SK-N-SH (cell line): ENCODE measurements at regions not wholly inside any gene's neighbourhood (a gene's known extent, or its start where the extent isn't known, plus 50 kb on each side); places are given as distances from the start of the nearest gene placed in this dataset.

ENCODE experiments used
- CTCF ChIA-PET: fragments of 300-600, 350-600 bp; formaldehyde crosslinking; extraction: SDS; loops from one replicate; lab custom pipeline; 2021; lab: Yijun Ruan, JAX
- POLR2A ChIA-PET: fragments of 350-600 bp; sonication (Branson Sonifier 250); formaldehyde crosslinking; extraction: SDS; loops from one replicate; lab custom pipeline; 2020; ENCODE audit warnings: antibody characterized with exemption, inconsistent platforms; lab: Yijun Ruan, JAX
- DNase-seq: peaks from one replicate; pipeline ENCODE4 v3.0.0; 2012
- H2AFZ ChIP-seq: fragments of 200-600 bp; sonication (generic); 2 replicates; pipeline ENCODE4 v1.8.1; 2016; ENCODE audit warnings: antibody characterized with exemption, mild to moderate bottlenecking, low read depth
- H3F3A ChIP-seq: fragments of 200-600 bp; sonication (generic); replicated peaks from 2 replicates; pipeline ENCODE3; 2016; ENCODE audit warnings: antibody characterized with exemption, mild to moderate bottlenecking; ENCODE audit not compliant: insufficient read depth
- H3K27ac ChIP-seq, 2 experiments: fragments of 200-500 bp in 1 of 2; fragments of 200-600 bp in 1 of 2; sonication (Bioruptor generic) in 1 of 2; sonication (generic), shearing (Covaris generic) in 1 of 2; 2 replicates each; pipeline versions ENCODE4 v1.5.1 to v1.6.1; 2014 to 2016; ENCODE audit warnings: low read depth in 2 of 2, inconsistent platforms in 1 of 2, low read length in 1 of 2, mild to moderate bottlenecking in 1 of 2, mixed read lengths in 1 of 2
- H3K27me3 ChIP-seq: fragments of 200-600 bp; sonication (generic), shearing (Covaris generic); 2 replicates; pipeline ENCODE4 v1.6.1; 2016; ENCODE audit warnings: mixed run types; ENCODE audit not compliant: insufficient read depth
- H3K36me3 ChIP-seq, 2 experiments: fragments of 200-500 bp in 1 of 2; fragments of 200-600 bp in 1 of 2; sonication (Bioruptor generic) in 1 of 2; sonication (generic) in 1 of 2; replicated peaks in 1 of 2; 2 replicates each; pipeline versions ENCODE3 to v1.5.1; 2014 to 2016; ENCODE audit warnings: low read length in 1 of 2, mild to moderate bottlenecking in 1 of 2; ENCODE audit not compliant: insufficient read depth in 2 of 2, control insufficient read depth in 1 of 2
- H3K4me1 ChIP-seq, 2 experiments: fragments of 200-500 bp in 1 of 2; fragments of 200-600 bp in 1 of 2; sonication (Bioruptor generic) in 1 of 2; sonication (generic), shearing (Covaris generic) in 1 of 2; 2 replicates each; pipeline versions ENCODE4 v1.5.1 to v1.6.1; 2014 to 2016; ENCODE audit warnings: low read depth in 1 of 2, low read length in 1 of 2, mixed run types in 1 of 2; ENCODE audit not compliant: insufficient read depth in 2 of 2, control insufficient read depth in 1 of 2
- H3K4me2 ChIP-seq: fragments of 200-600 bp; sonication (generic), shearing (Covaris generic); 2 replicates; pipeline ENCODE4 v1.6.1; 2017; ENCODE audit warnings: mixed run types
- H3K4me3 ChIP-seq, 2 experiments: fragments of 200-500 bp in 1 of 2; fragments of 200-600 bp in 1 of 2; sonication (Bioruptor generic) in 1 of 2; sonication (generic), shearing (Covaris generic) in 1 of 2; 2 replicates each; pipeline versions ENCODE4 v1.5.1 to v1.8.1; 2014 to 2016; ENCODE audit warnings: low read depth in 2 of 2, inconsistent platforms in 1 of 2, low read length in 1 of 2, mild to moderate bottlenecking in 1 of 2, mixed read lengths in 1 of 2, moderate library complexity in 1 of 2
- H3K79me2 ChIP-seq: fragments of 200-600 bp; sonication (generic); 2 replicates; pipeline ENCODE4 v1.8.1; 2017; ENCODE audit warnings: mild to moderate bottlenecking; ENCODE audit not compliant: insufficient read depth
- H3K9ac ChIP-seq: fragments of 200-600 bp; sonication (generic); 2 replicates; pipeline ENCODE4 v1.6.1; 2017; ENCODE audit warnings: mixed run types
- H3K9me2 ChIP-seq: fragments of 200-600 bp; sonication (generic); 2 replicates; pipeline ENCODE4 v1.6.1; 2017; ENCODE audit warnings: mixed run types
- H3K9me3 ChIP-seq: fragments of 200-600 bp; sonication (generic); 2 replicates; pipeline ENCODE4 v1.6.1; 2017; ENCODE audit warnings: mixed run types, mild to moderate bottlenecking, moderate library complexity
- H4K20me1 ChIP-seq: fragments of 200-600 bp; sonication (generic); 2 replicates; pipeline ENCODE4 v1.6.1; 2017; ENCODE audit warnings: mild to moderate bottlenecking, mixed run types; ENCODE audit not compliant: insufficient read depth
- ELF1 ChIP-seq: IDR thresholded peaks from 2 replicates; pipeline ENCODE4 v1.4.0; 2012
- EP300 ChIP-seq, 2 experiments: IDR thresholded peaks; 2 replicates each; pipeline versions ENCODE4 v1.4.0 to v1.6.1; 2012; ENCODE audit warnings: borderline replicate concordance in 1 of 2, low read depth in 1 of 2, low read length in 1 of 2
- EZH2phosphoT487 ChIP-seq: fragments of 200-600 bp; sonication (generic); IDR thresholded peaks from 2 replicates; pipeline ENCODE4 v1.6.1; 2017; ENCODE audit warnings: low read depth, mixed run types, mild to moderate bottlenecking, antibody characterized with exemption, moderate library complexity, borderline replicate concordance
- FOSL2 ChIP-seq: IDR thresholded peaks from 2 replicates; pipeline ENCODE4 v1.4.0; 2012; ENCODE audit warnings: low read depth, mild to moderate bottlenecking, moderate library complexity, borderline replicate concordance
- GATA2 ChIP-seq: sonication (generic); formaldehyde crosslinking; IDR thresholded peaks from 2 replicates; pipeline ENCODE4 v1.5.0; 2020; ENCODE audit warnings: mild to moderate bottlenecking, missing genetic modification reagents
- IRF3 ChIP-seq: fragments of 150-350 bp; IDR thresholded peaks from 2 replicates; pipeline ENCODE4 v1.6.1; 2016; ENCODE audit warnings: mild to moderate bottlenecking, low read depth, low read length
- JUND ChIP-seq: IDR thresholded peaks from 2 replicates; pipeline ENCODE4 v1.4.0; 2012
- MEF2A ChIP-seq: IDR thresholded peaks from 2 replicates; pipeline ENCODE4 v1.4.0; 2012; ENCODE audit warnings: low read depth, borderline replicate concordance
- PBX3 ChIP-seq: IDR thresholded peaks from 2 replicates; pipeline ENCODE4; 2012
- RAD21 ChIP-seq: IDR thresholded peaks from 2 replicates; pipeline ENCODE4 v1.6.1; 2012; ENCODE audit warnings: mild to moderate bottlenecking, low read length
- RCOR1 ChIP-seq: fragments of 150-350 bp; IDR thresholded peaks from 2 replicates; pipeline ENCODE4 v1.6.1; 2017; ENCODE audit warnings: antibody characterized with exemption, low read length
- REST ChIP-seq: IDR thresholded peaks from 2 replicates; pipeline ENCODE4 v1.6.1; 2012; ENCODE audit warnings: mild to moderate bottlenecking, low read depth, low read length, moderate library complexity
- RFX5 ChIP-seq: IDR thresholded peaks from 2 replicates; pipeline ENCODE4 v1.6.1; 2012; ENCODE audit warnings: mild to moderate bottlenecking, improper control_type of control experiment, low read length
- RXRA ChIP-seq: IDR thresholded peaks from 2 replicates; pipeline ENCODE4 v1.4.0; 2012; ENCODE audit warnings: low read depth, mild to moderate bottlenecking, borderline replicate concordance
- SIN3A ChIP-seq: IDR thresholded peaks from 2 replicates; pipeline ENCODE4 v1.6.1; 2012; ENCODE audit warnings: low read depth, mild to moderate bottlenecking, low read length, moderate library complexity, borderline replicate concordance
- SMC3 ChIP-seq: IDR thresholded peaks from 2 replicates; pipeline ENCODE4 v1.6.1; 2012; ENCODE audit warnings: low read depth, low read length, improper control_type of control experiment
- TEAD4 ChIP-seq: IDR thresholded peaks from 2 replicates; pipeline ENCODE4 v1.4.0; 2012; ENCODE audit warnings: mild to moderate bottlenecking, borderline replicate concordance; ENCODE audit not compliant: insufficient read depth
- USF1 ChIP-seq: IDR thresholded peaks from 2 replicates; pipeline ENCODE4 v1.4.0; 2012; ENCODE audit warnings: low read depth, borderline replicate concordance
- USF2 ChIP-seq: fragments of 150-350 bp; IDR thresholded peaks from 2 replicates; pipeline ENCODE4 v1.6.1; 2017; ENCODE audit warnings: antibody characterized with exemption, low read length, low read depth, borderline replicate concordance
- ZBTB33 ChIP-seq: IDR thresholded peaks from 2 replicates; pipeline ENCODE4 v1.4.0; 2012; ENCODE audit warnings: low read depth, borderline replicate concordance
- WGBS: methylation state at CpG from one replicate; pipeline ENCODE4 v1.1.6; 2017; ENCODE audit warnings: low lambda C conversion rate; 5-methylcytosine and 5-hydroxymethylcytosine counted together

- TF ChIP-seq PBX3 (no peak), RCOR1 (no peak), ELF1 (no peak), FOSL2 (no peak), RXRA (no peak), GATA2 (CRISPR knock-in tag) (no peak), IRF3 (no peak)
These were observed 259.6 kb upstream of the SLITRK3 start (continued) for GRCh38 chr3:165455793-165456192.

- Histone ChIP-seq H3K9me3 (no peaks in the 10 kb centered on the region), H3K4me3 (no peak overlapping the region), H3K4me1 (no peaks in the 10 kb centered on the region), H3K36me3 (no peaks in the 10 kb centered on the region), H3K9me2 (no peaks in the 10 kb centered on the region), H3K4me2 (no peak overlapping the region), H4K20me1 (no peaks in the 10 kb centered on the region), H3K27ac (no peak overlapping the region), H3K27me3 (no peaks in the 10 kb centered on the region), H3F3A (no peaks in the 10 kb centered on the region), H3K9ac (no peak overlapping the region), H3K79me2 (no peaks in the 10 kb centered on the region), H2AFZ (no peak overlapping the region)
- no peak for DNase-seq
- no peak for TF ChIP-seq USF2
- TF ChIP-seq TEAD4: no peak
- TF ChIP-seq RAD21: no peak
- TF ChIP-seq USF1: no peak
- no peak for TF ChIP-seq SMC3
- TF ChIP-seq EZH2phosphoT487: no peak
- no peak for TF ChIP-seq JUND
- no peak for TF ChIP-seq RFX5
- no peak for TF ChIP-seq EP300 (IDR thresholded peaks at IDR 0.05; ENCODE audit: borderline replicate concordance in 1 of 2, low read depth in 1 of 2, low read length in 1 of 2)
- TF ChIP-seq PBX3: no peak
- no peak for TF ChIP-seq MEF2A
- TF ChIP-seq SIN3A: no peak
- no peak for TF ChIP-seq REST
- TF ChIP-seq RXRA: no peak
- TF ChIP-seq ZBTB33: no peak
- POLR2A ChIA-PET: no interaction called here
- WGBS: 33% methylated on average over 2 of the region's 2 CpGs
- CTCF ChIA-PET: interaction anchor here (0.7 kb wide), 1 partner anchor 84 kb away, joined by 3 read pairs; no protein-coding TSS in a partner anchor
These were observed 259.2 kb upstream of the SLITRK3 start for GRCh38 chr3:165455360-165455759.
